Liver (tissue), 8 donors: ENCODE measurements at regions not wholly inside any gene's neighbourhood (a gene's known extent, or its start where the extent isn't known, plus 50 kb on each side); places are given as distances from the start of the nearest gene placed in this dataset.
"Not testable (repeated sequence)": the region's sequence is repeated elsewhere in the genome, so short reads cannot be mapped to it uniquely, and the experiment has no call there.

Experiments
- DNase-seq: peaks from one replicate; pipeline ENCODE4 v3.0.0-alpha.2; 2017; ENCODE audit warnings: low spot score
- H3K27ac ChIP-seq, 2 donors: one replicate each; pipeline ENCODE4 v1.7.0; 2013; ENCODE audit warnings: inconsistent platforms in 2 of 2, low read length in 2 of 2, control low read depth in 1 of 2, low read depth in 1 of 2, mild to moderate bottlenecking in 1 of 2
- H3K27me3 ChIP-seq, 4 donors: one replicate each; pipeline versions ENCODE4 v1.6.1 to v1.7.0; 2013; ENCODE audit warnings: low read length in 3 of 4, inconsistent platforms in 1 of 4, mild to moderate bottlenecking in 1 of 4, moderate library complexity in 1 of 4; ENCODE audit not compliant: control insufficient read depth in 4 of 4, insufficient read depth in 4 of 4
- H3K36me3 ChIP-seq, 4 donors: one replicate each; pipeline versions ENCODE4 v1.6.1 to v1.7.0; 2013; ENCODE audit warnings: low read length in 3 of 4, mild to moderate bottlenecking in 3 of 4, low read depth in 1 of 4, moderate library complexity in 1 of 4; ENCODE audit not compliant: control insufficient read depth in 4 of 4, insufficient read depth in 3 of 4
- H3K4me1 ChIP-seq, 4 donors: one replicate each; pipeline versions ENCODE4 v1.6.1 to v1.7.0; 2013; ENCODE audit warnings: low read length in 3 of 4, mild to moderate bottlenecking in 3 of 4, moderate library complexity in 1 of 4; ENCODE audit not compliant: control insufficient read depth in 4 of 4, insufficient read depth in 4 of 4
- H3K4me3 ChIP-seq, 3 donors: one replicate each; pipeline versions ENCODE4 v1.6.1 to v1.7.0; 2013; ENCODE audit warnings: low read length in 3 of 3, control low read depth in 1 of 3, low read depth in 1 of 3, mild to moderate bottlenecking in 1 of 3
- H3K9ac ChIP-seq, 2 donors: one replicate each; pipeline ENCODE4 v1.7.0; 2013; ENCODE audit warnings: low read length in 2 of 2, mild to moderate bottlenecking in 2 of 2, moderate library complexity in 2 of 2, control low read depth in 1 of 2, low read depth in 1 of 2
- H3K9me3 ChIP-seq, 4 donors: one replicate each; pipeline versions ENCODE4 v1.6.1 to v1.7.0; 2013; ENCODE audit warnings: low read length in 3 of 4; ENCODE audit not compliant: control insufficient read depth in 4 of 4
- CTCF ChIP-seq: fragments of 150-350 bp; IDR thresholded peaks from 2 replicates; pipeline ENCODE4 v1.5.1; 2017; ENCODE audit warnings: improper control_type of control experiment, low read depth, low read length; ENCODE audit not compliant: missing input control
- FOXA2 ChIP-seq: IDR thresholded peaks from 2 replicates; pipeline ENCODE4 v1.6.1; 2016; ENCODE audit warnings: antibody characterized with exemption
- GABPA ChIP-seq, 2 donors: IDR thresholded peaks in 1 of 2; conservative IDR thresholded peaks in 1 of 2; 2 replicates each; pipeline ENCODE4 v1.6.1; 2016; ENCODE audit warnings: antibody characterized with exemption in 2 of 2, mild to moderate bottlenecking in 1 of 2, moderate library complexity in 1 of 2
- HNF4G ChIP-seq: IDR thresholded peaks from 2 replicates; pipeline ENCODE4 v1.6.1; 2016; ENCODE audit warnings: antibody characterized with exemption
- JUND ChIP-seq, 2 donors: IDR thresholded peaks; 2 replicates each; pipeline ENCODE4 v1.6.1; 2016; ENCODE audit warnings: antibody characterized with exemption in 2 of 2
- RAD21 ChIP-seq, 2 donors: IDR thresholded peaks; 2 replicates each; pipeline ENCODE4 v1.6.1; 2016; ENCODE audit warnings: antibody characterized with exemption in 2 of 2, mild to moderate bottlenecking in 2 of 2
- RXRA ChIP-seq, 2 donors: IDR thresholded peaks; 2 replicates each; pipeline ENCODE4 v1.6.1; 2017 to 2018; ENCODE audit warnings: antibody characterized with exemption in 2 of 2, mild to moderate bottlenecking in 1 of 2
- SP1 ChIP-seq: IDR thresholded peaks from 2 replicates; pipeline ENCODE4 v1.6.1; 2018; ENCODE audit warnings: antibody characterized with exemption, mild to moderate bottlenecking
- TAF1 ChIP-seq: conservative IDR thresholded peaks from 2 replicates; pipeline ENCODE4 v1.6.1; 2016; ENCODE audit warnings: antibody characterized with exemption, mild to moderate bottlenecking
- WGBS: extraction: QIAGEN DNeasy Blood & Tissue Kit; methylation state at CpG from one replicate; pipeline ENCODE4 v1.1.7; 2013; 5-methylcytosine and 5-hydroxymethylcytosine counted together
- TF ChIP-seq, protein P1 (sequence below): IDR thresholded peaks from 2 replicates; pipeline ENCODE4 v1.6.1; 2016; ENCODE audit warnings: antibody characterized with exemption, mild to moderate bottlenecking
- TF ChIP-seq, protein P2 (sequence below): IDR thresholded peaks from 2 replicates; pipeline ENCODE4 v1.6.1; 2016; ENCODE audit warnings: antibody characterized with exemption
- donor health status: healthy.
- donor health status: healthy.
- donor health status: healthy.
- donor health status: healthy.
- donor health status: healthy.

DNA sequence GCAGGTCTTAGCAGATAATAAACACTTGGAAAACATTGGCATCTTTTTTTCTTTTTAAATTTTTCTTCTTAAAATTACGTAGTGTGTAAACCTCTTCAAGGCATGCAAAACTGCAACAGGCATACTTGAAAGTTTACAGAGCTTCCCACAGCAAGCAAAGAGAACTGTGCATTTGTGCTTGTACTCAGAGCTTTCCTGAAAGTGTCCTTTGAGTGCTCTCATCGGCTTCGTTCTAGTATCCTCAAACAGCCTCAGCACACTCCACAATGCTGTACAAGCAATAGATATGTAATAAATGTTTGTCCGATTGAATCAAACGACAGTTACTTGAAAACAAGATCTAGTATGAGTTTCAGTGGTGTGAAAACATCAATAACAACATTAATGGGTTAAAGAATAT lies 227.5 kb downstream of the PAPSS1 start (continued):
- TF ChIP-seq CTCF: no peak

DNA sequence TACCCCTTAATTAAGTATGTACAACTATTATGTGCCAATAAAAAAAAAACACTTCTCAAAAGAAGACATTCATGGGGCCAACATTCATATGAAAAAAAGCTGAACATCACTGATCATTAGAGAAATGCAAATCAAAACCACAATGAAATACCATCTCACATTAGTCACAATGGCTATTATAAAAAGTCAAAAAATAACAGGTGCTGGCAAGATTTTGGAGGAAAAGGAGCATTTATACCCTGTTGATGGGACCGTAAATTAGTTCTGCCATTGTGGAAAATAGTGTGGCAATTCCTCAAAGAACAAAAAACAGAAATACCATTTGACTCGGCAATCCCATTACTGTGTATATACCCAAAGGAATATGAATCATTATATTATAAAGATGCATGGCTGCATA lies 229.9 kb downstream of the PAPSS1 start:
- Histone ChIP-seq H3K4me1 (no peaks in the 10 kb centered on the region), H3K4me3 (no peak overlapping the region), H3K27me3 (no peaks in the 10 kb centered on the region), H3K36me3 (no peaks in the 10 kb centered on the region), H3K9ac (no peak overlapping the region), H3K27ac (no peak overlapping the region), H3K9me3 (no peaks in the 10 kb centered on the region)
- 96% methylated on average over 2 of the region's 2 CpGs for WGBS
- TF ChIP-seq TAF1: no peak
- no peak for TF ChIP-seq HNF4G
- no peak for TF ChIP-seq RAD21 (IDR thresholded peaks at IDR 0.05)
- no peak for TF ChIP-seq SP1
- no peak for TF ChIP-seq CTCF
- no peak for TF ChIP-seq GABPA (IDR thresholded peaks at IDR 0.05 in 1 of 2, conservative IDR thresholded peaks at IDR 0.05 in 1 of 2)
- TF ChIP-seq JUND (IDR thresholded peaks at IDR 0.05): no peak
- no peak for DNase-seq

GRCh38 chr4:107483621-107484020 lies 236.4 kb downstream of the PAPSS1 start:
- not testable (repeated sequence) for H3K27ac ChIP-seq, H3K36me3 ChIP-seq, H3K9me3 ChIP-seq, DNase-seq, H3K27me3 ChIP-seq, H3K4me3 ChIP-seq, H3K4me1 ChIP-seq, H3K9ac ChIP-seq
- WGBS: 26% methylated on average over 1 of the region's 1 CpG

- Histone ChIP-seq H3K4me1 (no peaks in the 10 kb centered on the region), H3K27me3 (no peaks in the 10 kb centered on the region), H3K36me3 (no peaks in the 10 kb centered on the region), H3K9ac (no peak overlapping the region), H3K9me3 (peaks cover 1 to 7% (median 4%) of the 10 kb centered on the region in 4 donors), H3K27ac (no peak overlapping the region), H3K4me3 (peak overlapping the region in 1 of 3 donors; percentile 5)
- 78% methylated on average over 2 of the region's 2 CpGs for WGBS
- no peak for DNase-seq
- TF ChIP-seq RAD21 (IDR thresholded peaks at IDR 0.05) (no peak), SP1 (no peak), TAF1 (no peak), FOXA2 (no peak), GABPA (IDR thresholded peaks at IDR 0.05 in 1 of 2, conservative IDR thresholded peaks at IDR 0.05 in 1 of 2) (no peak), RXRA (IDR thresholded peaks at IDR 0.05) (no peak), JUND (IDR thresholded peaks at IDR 0.05) (no peak)
- TF ChIP-seq, protein P1, sequence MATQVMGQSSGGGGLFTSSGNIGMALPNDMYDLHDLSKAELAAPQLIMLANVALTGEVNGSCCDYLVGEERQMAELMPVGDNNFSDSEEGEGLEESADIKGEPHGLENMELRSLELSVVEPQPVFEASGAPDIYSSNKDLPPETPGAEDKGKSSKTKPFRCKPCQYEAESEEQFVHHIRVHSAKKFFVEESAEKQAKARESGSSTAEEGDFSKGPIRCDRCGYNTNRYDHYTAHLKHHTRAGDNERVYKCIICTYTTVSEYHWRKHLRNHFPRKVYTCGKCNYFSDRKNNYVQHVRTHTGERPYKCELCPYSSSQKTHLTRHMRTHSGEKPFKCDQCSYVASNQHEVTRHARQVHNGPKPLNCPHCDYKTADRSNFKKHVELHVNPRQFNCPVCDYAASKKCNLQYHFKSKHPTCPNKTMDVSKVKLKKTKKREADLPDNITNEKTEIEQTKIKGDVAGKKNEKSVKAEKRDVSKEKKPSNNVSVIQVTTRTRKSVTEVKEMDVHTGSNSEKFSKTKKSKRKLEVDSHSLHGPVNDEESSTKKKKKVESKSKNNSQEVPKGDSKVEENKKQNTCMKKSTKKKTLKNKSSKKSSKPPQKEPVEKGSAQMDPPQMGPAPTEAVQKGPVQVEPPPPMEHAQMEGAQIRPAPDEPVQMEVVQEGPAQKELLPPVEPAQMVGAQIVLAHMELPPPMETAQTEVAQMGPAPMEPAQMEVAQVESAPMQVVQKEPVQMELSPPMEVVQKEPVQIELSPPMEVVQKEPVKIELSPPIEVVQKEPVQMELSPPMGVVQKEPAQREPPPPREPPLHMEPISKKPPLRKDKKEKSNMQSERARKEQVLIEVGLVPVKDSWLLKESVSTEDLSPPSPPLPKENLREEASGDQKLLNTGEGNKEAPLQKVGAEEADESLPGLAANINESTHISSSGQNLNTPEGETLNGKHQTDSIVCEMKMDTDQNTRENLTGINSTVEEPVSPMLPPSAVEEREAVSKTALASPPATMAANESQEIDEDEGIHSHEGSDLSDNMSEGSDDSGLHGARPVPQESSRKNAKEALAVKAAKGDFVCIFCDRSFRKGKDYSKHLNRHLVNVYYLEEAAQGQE: no peak
- TF ChIP-seq, protein P2, sequence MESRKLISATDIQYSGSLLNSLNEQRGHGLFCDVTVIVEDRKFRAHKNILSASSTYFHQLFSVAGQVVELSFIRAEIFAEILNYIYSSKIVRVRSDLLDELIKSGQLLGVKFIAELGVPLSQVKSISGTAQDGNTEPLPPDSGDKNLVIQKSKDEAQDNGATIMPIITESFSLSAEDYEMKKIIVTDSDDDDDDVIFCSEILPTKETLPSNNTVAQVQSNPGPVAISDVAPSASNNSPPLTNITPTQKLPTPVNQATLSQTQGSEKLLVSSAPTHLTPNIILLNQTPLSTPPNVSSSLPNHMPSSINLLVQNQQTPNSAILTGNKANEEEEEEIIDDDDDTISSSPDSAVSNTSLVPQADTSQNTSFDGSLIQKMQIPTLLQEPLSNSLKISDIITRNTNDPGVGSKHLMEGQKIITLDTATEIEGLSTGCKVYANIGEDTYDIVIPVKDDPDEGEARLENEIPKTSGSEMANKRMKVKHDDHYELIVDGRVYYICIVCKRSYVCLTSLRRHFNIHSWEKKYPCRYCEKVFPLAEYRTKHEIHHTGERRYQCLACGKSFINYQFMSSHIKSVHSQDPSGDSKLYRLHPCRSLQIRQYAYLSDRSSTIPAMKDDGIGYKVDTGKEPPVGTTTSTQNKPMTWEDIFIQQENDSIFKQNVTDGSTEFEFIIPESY: no peak
Observed at GRCh38 chr4:107482546-107482945, 237.5 kb downstream of the PAPSS1 start.
